ENCODE measurements at regions not wholly inside any gene's neighbourhood (a gene's known extent, or its start where the extent isn't known, plus 50 kb on each side); places are given as distances from the start of the nearest gene placed in this dataset.

- no peak for TF ChIP-seq CBX3 (IDR thresholded peaks at IDR 0.05; ENCODE audit: borderline replicate concordance, low read depth)
- TF ChIP-seq RBBP5 (conservative IDR thresholded peaks at IDR 0.05): no peak
- TF ChIP-seq ZBTB11 (CRISPR knock-in tag; IDR thresholded peaks at IDR 0.05): no peak
- no peak for TF ChIP-seq MLLT1 (IDR thresholded peaks at IDR 0.05)
- TF ChIP-seq ATF3 (IDR thresholded peaks at IDR 0.05; ENCODE audit: borderline replicate concordance, extremely low read depth, low read depth, low read length): no peak
- TF ChIP-seq MYC (IDR thresholded peaks at IDR 0.05; ENCODE audit: insufficient read depth, insufficient read length, insufficient replicate concordance, low read length, severe bottlenecking): no peak
- TF ChIP-seq IRF3 (IDR thresholded peaks at IDR 0.05): no peak
- TF ChIP-seq ZZZ3 (IDR thresholded peaks at IDR 0.05; ENCODE audit: control insufficient read depth, insufficient read length, low read depth): no peak
These were observed 108.1 kb upstream of the ZBTB20 start (continued) for GRCh38 chr3:115255197-115255585.
